ENCODE measurements at regions not wholly inside any gene's neighbourhood (a gene's known extent, or its start where the extent isn't known, plus 50 kb on each side); places are given as distances from the start of the nearest gene placed in this dataset.
A peak's percentile ranks its signal among the peaks of the same experiment; 100 is the strongest.

GRCh38 chr5:8675182-8675581 lies 806.2 kb downstream of the MTRR start:
- DNase-seq = no peak

- no peak for DNase-seq
Measured at GRCh38 chr5:8676695-8677094, 807.7 kb downstream of the MTRR start.

GRCh38 chr5:8682381-8682780 lies 813.4 kb downstream of the MTRR start:
- no peak for DNase-seq

- DNase-seq = peak; percentile 51
Measured at GRCh38 chr5:8683496-8683895, 814.5 kb downstream of the MTRR start.

DNA sequence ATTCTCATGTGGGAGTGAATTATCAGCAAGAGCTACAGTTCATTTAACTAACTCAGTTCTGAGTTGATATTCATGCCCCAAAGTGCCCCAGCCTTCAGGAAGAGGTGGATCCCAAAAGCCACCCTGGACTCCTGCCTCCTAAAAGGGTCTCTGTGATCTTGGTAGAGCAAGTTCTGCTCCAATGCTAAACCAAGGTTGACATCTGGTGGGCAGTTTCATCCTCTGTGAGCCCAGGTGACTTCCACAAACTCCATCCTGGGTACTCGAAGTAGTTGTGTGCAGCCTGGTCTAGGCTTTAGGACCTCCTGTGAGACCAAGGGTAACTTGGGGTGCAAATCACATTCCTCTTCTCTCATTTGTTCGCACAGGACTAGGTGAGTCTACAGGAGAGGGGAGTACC lies 816.8 kb downstream of the MTRR start:
- peak; percentile 7 for DNase-seq

- DNase-seq = no peak
Measured at GRCh38 chr5:8686707-8687106, 817.8 kb downstream of the MTRR start.

- no peak for DNase-seq
Measured at GRCh38 chr5:8689773-8690172, 820.8 kb downstream of the MTRR start.

- no peak for DNase-seq
Measured at GRCh38 chr5:8691221-8691620, 822.3 kb downstream of the MTRR start.

DNA sequence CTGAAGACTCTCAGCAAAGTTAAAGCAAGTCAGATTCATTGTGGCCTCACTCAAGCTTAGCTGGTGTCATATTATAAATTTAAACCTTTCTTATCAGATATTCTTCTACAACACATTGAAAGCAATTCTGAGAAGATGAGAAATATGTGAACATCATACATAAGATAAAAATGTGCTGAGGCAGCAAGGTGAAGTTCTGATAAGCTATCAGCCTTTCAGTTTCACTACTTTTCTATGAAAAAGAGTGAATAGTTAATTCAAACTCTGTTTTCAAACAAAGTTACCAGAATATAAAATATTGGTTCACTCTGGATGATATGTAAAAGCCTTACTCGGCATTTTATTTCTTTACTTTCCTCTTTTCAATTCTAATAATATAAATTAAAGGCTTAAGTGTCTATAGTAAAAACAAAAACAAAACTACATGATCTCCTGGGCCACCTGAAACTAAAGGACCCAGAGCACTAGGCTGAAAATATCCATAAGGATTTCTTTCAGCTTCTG lies 824.4 kb downstream of the MTRR start:
- DNase-seq = no peak

DNA sequence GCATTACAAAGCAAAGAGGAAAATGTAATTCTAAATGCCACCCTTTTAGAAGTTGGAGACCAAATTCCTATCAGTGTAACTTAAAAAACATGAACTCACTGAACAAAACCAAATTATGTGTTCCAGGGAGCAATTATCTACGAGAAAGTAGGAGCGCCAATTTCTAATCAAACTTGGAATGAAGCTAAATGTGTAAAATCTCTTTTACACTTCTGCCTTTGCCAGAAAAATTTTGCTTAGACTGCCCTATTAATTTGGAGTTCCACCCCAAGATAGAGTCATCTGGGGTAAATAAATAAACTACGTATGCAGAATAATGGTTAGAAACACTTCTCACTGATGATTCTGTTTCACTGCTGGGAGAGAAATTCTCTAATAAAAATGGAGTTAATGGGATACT lies 825.6 kb downstream of the MTRR start:
- no peak for DNase-seq

- no peak for DNase-seq
Measured at GRCh38 chr5:8695902-8696845, 827.2 kb downstream of the MTRR start.

DNA sequence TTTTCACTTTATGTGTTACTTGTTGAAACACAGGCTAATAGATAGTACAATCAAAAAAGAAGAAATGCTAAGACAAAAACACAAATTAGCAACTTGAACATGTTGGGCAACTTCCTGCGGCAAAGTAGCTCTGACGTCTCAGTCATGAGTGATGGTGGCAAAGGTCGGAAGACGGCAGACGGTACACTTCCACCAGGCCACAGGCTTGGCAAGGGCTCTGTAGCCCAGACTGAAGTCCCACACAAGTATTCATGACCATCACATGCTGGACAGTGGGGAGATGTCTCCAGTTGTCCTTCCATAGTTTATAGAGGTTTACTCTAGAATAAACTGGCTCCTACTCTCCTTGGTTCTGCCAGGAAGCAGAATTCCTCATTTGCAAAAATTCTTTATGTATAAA lies 831.3 kb downstream of the MTRR start:
- DNase-seq = no peak

GRCh38 chr5:8700671-8701070 lies 831.7 kb downstream of the MTRR start:
- no peak for DNase-seq

- no peak for DNase-seq
Measured at GRCh38 chr5:8701251-8701650, 832.3 kb downstream of the MTRR start.

DNA sequence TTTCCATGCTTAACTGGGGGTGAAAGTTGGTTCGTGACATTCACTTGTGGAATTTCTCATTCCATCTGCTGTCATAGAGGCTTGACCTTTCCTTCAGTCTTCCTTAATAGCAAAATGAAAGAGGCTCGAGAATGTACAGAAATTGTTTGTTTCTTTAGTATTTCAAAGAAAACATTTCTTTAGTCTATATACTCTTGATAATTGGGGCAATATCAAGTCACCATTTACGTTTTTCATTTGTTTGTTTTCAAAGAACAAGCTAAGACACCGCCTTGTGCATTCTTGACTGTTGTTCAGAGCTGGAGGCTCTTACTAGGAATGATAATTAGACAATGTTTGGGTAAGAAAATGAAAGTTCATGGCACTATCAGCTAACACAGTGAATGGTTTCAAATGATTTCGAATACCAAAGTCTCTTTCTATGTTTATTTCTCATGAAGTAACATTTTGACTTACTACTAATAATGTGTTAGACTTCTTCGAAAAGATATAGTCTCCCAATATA lies 835.4 kb downstream of the SEMA5A start:
- DNase-seq = no peak

DNA sequence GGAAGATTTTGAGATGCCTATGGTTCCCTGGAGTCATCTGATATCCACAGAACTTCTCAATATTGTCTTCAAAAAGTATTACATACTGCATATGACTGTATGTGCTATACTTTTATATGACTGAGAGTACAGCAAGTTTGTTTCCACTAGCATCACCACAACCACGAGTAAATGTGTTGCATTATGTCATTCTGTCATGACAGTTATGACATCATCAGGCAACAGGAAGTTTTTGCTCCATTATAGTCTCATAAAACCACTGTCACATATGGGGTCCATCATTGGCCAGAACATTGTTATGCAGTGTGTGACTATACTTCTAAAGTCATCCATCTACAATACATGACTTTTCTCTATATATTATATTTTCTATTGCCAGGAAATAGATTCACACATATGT lies 831.7 kb downstream of the SEMA5A start:
- no peak for DNase-seq

GRCh38 chr5:8714861-8715260 lies 831.0 kb downstream of the SEMA5A start:
- DNase-seq = no peak

- no peak for DNase-seq
Measured at GRCh38 chr5:8719796-8720195, 826.1 kb downstream of the SEMA5A start.

DNA sequence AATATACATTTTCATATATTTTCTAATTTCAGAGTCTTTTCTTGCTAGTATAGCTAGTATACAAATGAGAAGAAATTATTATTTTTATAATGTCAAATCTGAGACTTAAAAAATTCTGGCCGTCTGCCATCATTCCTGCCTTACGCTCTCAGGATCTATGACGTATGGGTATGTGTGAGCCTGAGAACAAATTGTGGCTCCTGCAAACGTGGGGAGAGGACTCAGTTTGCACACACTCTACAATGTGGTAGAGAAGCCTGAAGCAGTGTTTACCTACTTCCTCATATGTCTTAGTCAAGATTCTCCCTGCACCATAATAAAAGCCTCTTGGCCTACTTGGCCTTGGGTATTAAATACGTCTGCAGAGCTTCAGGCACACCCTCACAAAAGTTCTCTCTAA lies 825.4 kb downstream of the SEMA5A start:
- no peak for DNase-seq

DNA sequence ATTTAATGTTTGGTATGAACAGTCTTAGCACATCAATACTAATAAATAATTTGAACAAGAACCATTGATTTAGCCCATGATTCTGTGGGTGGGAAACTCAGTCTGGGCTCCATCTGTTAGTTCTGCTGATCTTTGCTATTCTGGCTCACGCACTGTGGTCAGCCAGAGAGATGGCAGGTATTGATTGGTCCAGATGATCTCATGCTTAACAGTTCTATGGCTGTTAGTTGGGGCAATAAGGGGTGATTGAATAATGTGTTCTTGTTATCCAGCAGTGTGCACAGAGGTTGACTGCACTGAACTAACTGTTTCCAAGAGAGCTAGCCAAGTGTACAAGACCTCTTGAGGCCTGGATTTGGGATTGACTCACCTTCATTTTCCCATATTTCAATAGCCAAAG lies 824.3 kb downstream of the SEMA5A start:
- DNase-seq = no peak

DNA sequence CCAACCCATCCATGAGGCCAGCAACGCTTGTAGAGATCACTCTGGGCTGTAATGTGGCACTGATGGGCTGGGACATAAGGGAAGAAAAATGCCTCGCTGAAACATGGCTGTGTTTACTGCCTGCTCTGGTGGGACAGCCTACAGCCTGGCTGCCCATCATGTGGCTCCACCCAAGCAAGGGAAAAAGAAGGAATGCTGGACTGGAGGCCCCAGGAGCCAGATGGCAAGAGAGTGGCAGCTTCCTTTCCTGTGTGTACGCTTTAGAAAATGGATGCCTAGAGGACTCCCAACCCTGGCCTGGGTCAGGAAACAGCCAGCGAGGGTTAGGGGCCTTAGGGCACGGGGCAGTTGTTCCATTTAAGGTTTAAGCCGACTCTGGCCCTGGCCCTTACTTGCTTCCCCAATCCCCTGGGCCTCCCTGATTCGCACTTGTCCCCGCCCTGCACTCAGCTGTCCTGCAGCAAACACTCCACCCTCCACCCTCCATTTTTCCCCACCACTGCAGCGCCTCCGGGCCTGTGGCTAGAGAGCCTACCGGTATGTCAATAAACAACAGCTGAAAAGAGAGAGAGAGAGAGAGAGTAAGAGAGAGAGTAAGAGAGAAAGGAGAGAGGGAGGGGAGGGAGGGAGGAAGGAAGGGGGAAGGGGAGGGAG lies 819.4 kb downstream of the SEMA5A start:
- DNase-seq = no peak

DNA sequence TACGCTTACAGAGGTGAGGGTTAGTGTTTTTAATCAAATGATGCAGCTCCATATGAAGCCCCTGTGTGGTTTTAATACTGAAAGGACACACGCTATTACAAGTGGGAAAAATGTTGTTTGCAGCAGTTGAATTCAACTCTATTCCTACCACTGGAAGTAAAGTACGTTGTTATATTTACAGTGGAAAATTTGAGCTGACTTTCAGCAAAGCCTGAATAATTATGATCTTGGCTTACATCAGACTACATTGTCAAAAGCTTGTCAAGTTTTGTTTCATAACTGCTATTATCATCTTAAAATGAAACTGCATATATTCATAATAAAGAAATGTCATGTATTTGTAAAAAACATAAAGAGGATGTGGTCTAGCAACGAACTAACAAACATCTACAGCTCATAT lies 818.5 kb downstream of the SEMA5A start:
- no peak for DNase-seq

GRCh38 chr5:8729437-8729836 lies 816.4 kb downstream of the SEMA5A start:
- no peak for DNase-seq

DNA sequence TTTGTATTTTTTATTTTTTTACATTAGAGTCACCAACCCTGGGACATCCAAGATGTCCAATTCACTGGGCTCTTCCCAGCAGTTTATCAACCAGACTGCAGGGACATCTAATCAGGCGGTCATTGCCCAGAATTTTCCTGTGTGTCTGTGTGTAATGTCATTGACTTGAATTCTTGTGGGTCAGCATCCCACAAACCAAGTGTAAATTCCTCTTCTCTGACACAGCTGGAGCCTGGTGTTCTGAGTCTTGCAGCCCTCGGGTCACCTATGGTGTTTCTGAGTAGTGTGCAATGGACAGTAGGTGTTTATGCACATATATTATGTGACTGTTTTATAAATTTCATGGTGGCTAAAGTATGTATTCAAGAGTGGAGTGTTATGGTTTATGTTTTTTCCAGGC lies 815.7 kb downstream of the SEMA5A start:
- DNase-seq = no peak
